ENCODE measurements at regions not wholly inside any gene's neighbourhood (a gene's known extent, or its start where the extent isn't known, plus 50 kb on each side); places are given as distances from the start of the nearest gene placed in this dataset.

GRCh38 chr2:120885321-120885720 lies 149.7 kb downstream of the GLI2 start:
- Histone ChIP-seq H3K9me3 (ENCODE audit: insufficient read depth, low read depth) (no peaks in the 10 kb centered on the region), H3K36me3 (ENCODE audit: low read depth) (no peaks in the 10 kb centered on the region), H3K27ac (no peak overlapping the region), H3K79me2 (ENCODE audit: low read depth) (no peaks in the 10 kb centered on the region), H4K20me1 (ENCODE audit: insufficient read depth) (no peaks in the 10 kb centered on the region; the same call in 1 of the 2 replicates), H3K4me1 (replicated peaks; ENCODE audit: insufficient read depth) (no peaks in the 10 kb centered on the region), H3K4me2 (no peak overlapping the region), H3K9me2 (ENCODE audit: insufficient read depth) (no peaks in the 10 kb centered on the region), H3F3A (ENCODE audit: insufficient read depth, low read depth) (no peaks in the 10 kb centered on the region), H2AFZ (no peak overlapping the region), H3K27me3 (ENCODE audit: insufficient read depth, low read depth) (peaks cover 68% of the 10 kb centered on the region), H3K4me3 (no peak overlapping the region)
- DNase-seq: no peak
- TF ChIP-seq EZH2 (IDR thresholded peaks at IDR 0.05; ENCODE audit: low read depth): no peak
- no TSS peak for BruUV-seq (replicated peaks)
- CTCF ChIA-PET: no interaction called here
- POLR2A ChIA-PET (ENCODE audit: unreplicated experiment): no interaction called here
- intact Hi-C loops (cut with micrococcal nuclease; ENCODE audit: unreplicated experiment): no loop called here

- Histone ChIP-seq H4K20me1 (ENCODE audit: insufficient read depth) (no peaks in the 10 kb centered on the region), H3K36me3 (ENCODE audit: low read depth) (no peaks in the 10 kb centered on the region), H2AFZ (no peak overlapping the region), H3K4me2 (no peak overlapping the region), H3K9me3 (ENCODE audit: insufficient read depth, low read depth) (no peaks in the 10 kb centered on the region), H3K27me3 (ENCODE audit: insufficient read depth, low read depth) (peaks cover 68% of the 10 kb centered on the region), H3K9me2 (ENCODE audit: insufficient read depth) (no peaks in the 10 kb centered on the region), H3K79me2 (ENCODE audit: low read depth) (no peaks in the 10 kb centered on the region), H3K4me3 (no peak overlapping the region), H3K27ac (no peak overlapping the region), H3K4me1 (replicated peaks; ENCODE audit: insufficient read depth) (no peaks in the 10 kb centered on the region), H3F3A (ENCODE audit: insufficient read depth, low read depth) (no peaks in the 10 kb centered on the region)
- TF ChIP-seq CTCF (conservative IDR thresholded peaks at IDR 0.05) (no peak), EZH2 (IDR thresholded peaks at IDR 0.05; ENCODE audit: low read depth) (no peak)
- POLR2A ChIA-PET (ENCODE audit: unreplicated experiment): no interaction called here
- intact Hi-C loops (cut with micrococcal nuclease; ENCODE audit: unreplicated experiment): no loop called here
- no peak for DNase-seq
- CTCF ChIA-PET: no interaction called here
- BruUV-seq (replicated peaks): no TSS peak
Observed at GRCh38 chr2:120885749-120886148, 150.1 kb downstream of the GLI2 start.

GRCh38 chr2:120886534-120887319 lies 151.1 kb downstream of the GLI2 start:
- BruUV-seq (replicated peaks): no TSS peak
- no peak overlapping the region for H3K4me2 ChIP-seq
- DNase-seq: no peak
- no peaks in the 10 kb centered on the region for H3K9me2 ChIP-seq (ENCODE audit: insufficient read depth)
- ChIA-PET CTCF (no interaction called here), POLR2A (ENCODE audit: unreplicated experiment) (no interaction called here)
- intact Hi-C loops (cut with micrococcal nuclease; ENCODE audit: unreplicated experiment): no loop called here
- no peaks in the 10 kb centered on the region for H4K20me1 ChIP-seq (ENCODE audit: insufficient read depth)
- no peaks in the 10 kb centered on the region for H3K9me3 ChIP-seq (ENCODE audit: insufficient read depth, low read depth)
- TF ChIP-seq EZH2 (IDR thresholded peaks at IDR 0.05; ENCODE audit: low read depth) (no peak), CTCF (conservative IDR thresholded peaks at IDR 0.05) (no peak)
- no peak overlapping the region for H3K27ac ChIP-seq
- no peak overlapping the region for H2AFZ ChIP-seq
- no peak overlapping the region for H3K4me3 ChIP-seq
- no peaks in the 10 kb centered on the region for H3K4me1 ChIP-seq (replicated peaks; ENCODE audit: insufficient read depth)
- no peaks in the 10 kb centered on the region for H3K36me3 ChIP-seq (ENCODE audit: low read depth)
- no peaks in the 10 kb centered on the region for H3F3A ChIP-seq (ENCODE audit: insufficient read depth, low read depth)
- peaks cover 70% of the 10 kb centered on the region for H3K27me3 ChIP-seq (ENCODE audit: insufficient read depth, low read depth)
- no peaks in the 10 kb centered on the region for H3K79me2 ChIP-seq (ENCODE audit: low read depth)

DNA sequence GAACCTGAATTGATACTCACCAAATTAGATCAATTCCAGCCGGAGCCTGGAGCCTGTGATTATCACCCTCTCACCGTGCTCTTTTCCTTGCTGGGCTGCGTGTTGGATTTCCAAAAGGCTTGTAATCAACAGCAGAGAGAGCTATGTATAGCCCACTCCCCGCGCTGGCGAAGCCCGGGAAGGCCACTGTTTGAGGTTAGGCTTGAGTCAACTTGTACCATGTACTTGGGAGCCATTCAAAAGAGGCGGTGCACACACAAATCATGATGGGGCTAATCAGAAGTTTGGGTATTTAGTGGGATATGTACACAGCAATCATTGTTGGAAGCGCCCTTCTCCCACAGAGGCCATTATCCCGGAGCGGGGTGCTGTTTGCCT lies 151.6 kb downstream of the GLI2 start:
- H3K27me3 ChIP-seq (ENCODE audit: insufficient read depth, low read depth): peaks cover 66% of the 10 kb centered on the region
- no peaks in the 10 kb centered on the region for H3K9me2 ChIP-seq (ENCODE audit: insufficient read depth)
- H3K4me1 ChIP-seq (replicated peaks; ENCODE audit: insufficient read depth): no peaks in the 10 kb centered on the region
- CTCF ChIA-PET: no interaction called here
- intact Hi-C loops (cut with micrococcal nuclease; ENCODE audit: unreplicated experiment): no loop called here
- no peaks in the 10 kb centered on the region for H4K20me1 ChIP-seq (ENCODE audit: insufficient read depth)
- no peak overlapping the region for H3K4me2 ChIP-seq
- POLR2A ChIA-PET (ENCODE audit: unreplicated experiment): no interaction called here
- no peaks in the 10 kb centered on the region for H3K36me3 ChIP-seq (ENCODE audit: low read depth)
- no peaks in the 10 kb centered on the region for H3K9me3 ChIP-seq (ENCODE audit: insufficient read depth, low read depth)
- no TSS peak for BruUV-seq (replicated peaks)
- H3K4me3 ChIP-seq: no peak overlapping the region
- H3K79me2 ChIP-seq (ENCODE audit: low read depth): no peaks in the 10 kb centered on the region
- no peak overlapping the region for H2AFZ ChIP-seq
- TF ChIP-seq EZH2 (IDR thresholded peaks at IDR 0.05; ENCODE audit: low read depth) (no peak), CTCF (conservative IDR thresholded peaks at IDR 0.05) (no peak)
- no peaks in the 10 kb centered on the region for H3F3A ChIP-seq (ENCODE audit: insufficient read depth, low read depth)
- DNase-seq: no peak
- no peak overlapping the region for H3K27ac ChIP-seq
